Natural killer cell (primary cell): ENCODE measurements at regions not wholly inside any gene's neighbourhood (a gene's known extent, or its start where the extent isn't known, plus 50 kb on each side); places are given as distances from the start of the nearest gene placed in this dataset.

Source experiments
- ATAC-seq, 3 donors: fragments of 150-1000 bp in 2 of 3; fragments of 200-7000 bp in 1 of 3; cut with Tn5 transposase; 1 replicate in 1 of 3; 2 replicates in 2 of 3; pipeline ENCODE4 v1.10.0; 2021; ENCODE audit warnings: mild to moderate bottlenecking in 2 of 3, moderate library complexity in 2 of 3
- DNase-seq, 2 donors: peaks; one replicate each; pipeline versions ENCODE4 v3.0.0 to v3.0.0-alpha.2; 2013 to 2021; ENCODE audit warnings: mixed read lengths in 1 of 2
- H3K27ac ChIP-seq: one replicate; pipeline ENCODE4 v1.5.1; 2013; ENCODE audit warnings: mild to moderate bottlenecking, low read length
- H3K27me3 ChIP-seq: one replicate; pipeline ENCODE4 v1.6.1; 2013; ENCODE audit warnings: low read length; ENCODE audit not compliant: control insufficient read depth, insufficient read depth
- H3K36me3 ChIP-seq: one replicate; pipeline ENCODE4 v1.6.1; 2013; ENCODE audit warnings: low read length; ENCODE audit not compliant: control insufficient read depth, insufficient read depth
- H3K4me1 ChIP-seq: one replicate; pipeline ENCODE4 v1.6.1; 2013; ENCODE audit warnings: low read length; ENCODE audit not compliant: control insufficient read depth, insufficient read depth
- H3K4me3 ChIP-seq: one replicate; pipeline ENCODE4 v1.5.1; 2013; ENCODE audit warnings: low read length
- H3K9me3 ChIP-seq: one replicate; pipeline ENCODE4 v1.6.1; 2013; ENCODE audit warnings: low read length; ENCODE audit not compliant: control insufficient read depth, insufficient read depth
- H3K27ac Mint-ChIP-seq, 2 donors: one replicate each; pipeline ENCODE4 v1.8.0; 2022; ENCODE audit warnings: mild to moderate bottlenecking in 2 of 2, mixed read lengths in 2 of 2, moderate library complexity in 1 of 2
- H3K27me3 Mint-ChIP-seq, 2 donors: one replicate each; pipeline ENCODE4 v1.8.0; 2022; ENCODE audit warnings: low read depth in 2 of 2, mixed read lengths in 2 of 2
- H3K36me3 Mint-ChIP-seq: one replicate; pipeline ENCODE4 v1.8.0; 2022; ENCODE audit warnings: mixed read lengths
- H3K4me1 Mint-ChIP-seq, 2 donors: one replicate each; pipeline ENCODE4 v1.8.0; 2022; ENCODE audit warnings: mixed read lengths in 2 of 2
- H3K4me3 Mint-ChIP-seq: one replicate; pipeline ENCODE4 v1.8.0; 2022; ENCODE audit warnings: mild to moderate bottlenecking, moderate library complexity, mixed read lengths
- H3K9me3 Mint-ChIP-seq, 2 donors: one replicate each; pipeline ENCODE4 v1.8.0; 2022; ENCODE audit warnings: mixed read lengths in 2 of 2
- CTCF ChIP-seq: fragments of 200-600 bp; IDR thresholded peaks from one replicate; pipeline ENCODE4 v1.8.0; 2022; ENCODE audit warnings: antibody characterized with exemption
- WGBS: methylation state at CpG from one replicate; pipeline ENCODE4 v1.1.7; 2013; ENCODE audit warnings: missing lambda C conversion rate; ENCODE audit not compliant: insufficient coverage; 5-methylcytosine and 5-hydroxymethylcytosine counted together
- intact Hi-C: fragments of 100-400 bp; cut with micrococcal nuclease; formaldehyde crosslinking; loops from one replicate; pipeline ENCODE4 v1.14.2; 2022

- intact Hi-C loops = no loop called here
- peaks cover 2 to 3% of the 10 kb centered on the region in 2 donors for H3K9me3 Mint-ChIP-seq
Observed at GRCh38 chr13:38430796-38431195, 81.1 kb downstream of the UFM1 start.

GRCh38 chr13:38440666-38441065 lies 91.0 kb downstream of the UFM1 start:
- no peaks in the 10 kb centered on the region for H3K4me1 ChIP-seq
- Mint-ChIP-seq H3K4me1 (no peaks in the 10 kb centered on the region), H3K4me3 (no peak overlapping the region), H3K27me3 (no peaks in the 10 kb centered on the region), H3K36me3 (no peaks in the 10 kb centered on the region), H3K9me3 (peaks cover 11% of the 10 kb centered on the region in 2 donors), H3K27ac (no peak overlapping the region)
- no peak for DNase-seq
- H3K4me3 ChIP-seq = no peak overlapping the region
- H3K27ac ChIP-seq = no peak overlapping the region
- intact Hi-C loops = no loop called here
- no peaks in the 10 kb centered on the region for H3K36me3 ChIP-seq
- no peaks in the 10 kb centered on the region for H3K27me3 ChIP-seq
- no peaks in the 10 kb centered on the region for H3K9me3 ChIP-seq
- ATAC-seq = no peak
- no peak for TF ChIP-seq CTCF
- 12% methylated on average over 1 of the region's 4 CpGs for WGBS

More at GRCh38 chr13:38430796-38431195, 81.1 kb downstream of the UFM1 start:
- Mint-ChIP-seq H3K27me3 (no peaks in the 10 kb centered on the region), H3K36me3 (no peaks in the 10 kb centered on the region), H3K4me1 (no peaks in the 10 kb centered on the region), H3K4me3 (no peak overlapping the region), H3K27ac (no peak overlapping the region)
- Histone ChIP-seq H3K27ac (no peak overlapping the region), H3K4me3 (no peak overlapping the region), H3K9me3 (no peaks in the 10 kb centered on the region), H3K27me3 (no peaks in the 10 kb centered on the region), H3K36me3 (no peaks in the 10 kb centered on the region), H3K4me1 (no peaks in the 10 kb centered on the region)
- no peak for DNase-seq
- ATAC-seq = no peak
- TF ChIP-seq CTCF = no peak
- WGBS = 40% methylated on average over 1 of the region's 1 CpG

GRCh38 chr13:38444904-38445303 lies 95.3 kb downstream of the UFM1 start:
- Histone ChIP-seq H3K4me3 (no peak overlapping the region), H3K27ac (no peak overlapping the region), H3K27me3 (no peaks in the 10 kb centered on the region), H3K36me3 (no peaks in the 10 kb centered on the region), H3K4me1 (no peaks in the 10 kb centered on the region), H3K9me3 (no peaks in the 10 kb centered on the region)
- Mint-ChIP-seq H3K27ac (no peak overlapping the region), H3K4me3 (no peak overlapping the region), H3K9me3 (peaks cover 3 to 11% of the 10 kb centered on the region in 2 donors), H3K27me3 (no peaks in the 10 kb centered on the region), H3K36me3 (no peaks in the 10 kb centered on the region), H3K4me1 (no peaks in the 10 kb centered on the region)
- 79% methylated on average over 2 of the region's 2 CpGs for WGBS
- DNase-seq (no peak), ATAC-seq (no peak)
- TF ChIP-seq CTCF = no peak
- intact Hi-C loops = no loop called here

- no peaks in the 10 kb centered on the region for H3K27me3 ChIP-seq
- Mint-ChIP-seq H3K4me3 (no peak overlapping the region), H3K9me3 (peaks cover 4 to 10% of the 10 kb centered on the region in 2 donors), H3K4me1 (no peaks in the 10 kb centered on the region), H3K36me3 (no peaks in the 10 kb centered on the region), H3K27me3 (no peaks in the 10 kb centered on the region), H3K27ac (no peak overlapping the region)
- peaks cover 3% of the 10 kb centered on the region for H3K9me3 ChIP-seq
- DNase-seq (no peak), ATAC-seq (no peak)
- WGBS = 90% methylated on average over 3 of the region's 3 CpGs
- no peaks in the 10 kb centered on the region for H3K36me3 ChIP-seq
- intact Hi-C loops = no loop called here
- no peak overlapping the region for H3K27ac ChIP-seq
- H3K4me3 ChIP-seq = no peak overlapping the region
- no peak for TF ChIP-seq CTCF
- no peaks in the 10 kb centered on the region for H3K4me1 ChIP-seq
Observed at GRCh38 chr13:38452656-38453055, 103.0 kb downstream of the UFM1 start.
